DMS114 treated with DMSO at 0.1 percent for 48 hours (cell line): ENCODE measurements at regions not wholly inside any gene's neighbourhood (a gene's known extent, or its start where the extent isn't known, plus 50 kb on each side); places are given as distances from the start of the nearest gene placed in this dataset.
"Not testable (repeated sequence)": the region's sequence is repeated elsewhere in the genome, so short reads cannot be mapped to it uniquely, and the experiment has no call there.

Source experiments
- DNase-seq: peaks from one replicate; lab custom pipeline; 2025; ENCODE audit not compliant: unreplicated experiment; lab: John Stamatoyannopoulos, UW

DNA sequence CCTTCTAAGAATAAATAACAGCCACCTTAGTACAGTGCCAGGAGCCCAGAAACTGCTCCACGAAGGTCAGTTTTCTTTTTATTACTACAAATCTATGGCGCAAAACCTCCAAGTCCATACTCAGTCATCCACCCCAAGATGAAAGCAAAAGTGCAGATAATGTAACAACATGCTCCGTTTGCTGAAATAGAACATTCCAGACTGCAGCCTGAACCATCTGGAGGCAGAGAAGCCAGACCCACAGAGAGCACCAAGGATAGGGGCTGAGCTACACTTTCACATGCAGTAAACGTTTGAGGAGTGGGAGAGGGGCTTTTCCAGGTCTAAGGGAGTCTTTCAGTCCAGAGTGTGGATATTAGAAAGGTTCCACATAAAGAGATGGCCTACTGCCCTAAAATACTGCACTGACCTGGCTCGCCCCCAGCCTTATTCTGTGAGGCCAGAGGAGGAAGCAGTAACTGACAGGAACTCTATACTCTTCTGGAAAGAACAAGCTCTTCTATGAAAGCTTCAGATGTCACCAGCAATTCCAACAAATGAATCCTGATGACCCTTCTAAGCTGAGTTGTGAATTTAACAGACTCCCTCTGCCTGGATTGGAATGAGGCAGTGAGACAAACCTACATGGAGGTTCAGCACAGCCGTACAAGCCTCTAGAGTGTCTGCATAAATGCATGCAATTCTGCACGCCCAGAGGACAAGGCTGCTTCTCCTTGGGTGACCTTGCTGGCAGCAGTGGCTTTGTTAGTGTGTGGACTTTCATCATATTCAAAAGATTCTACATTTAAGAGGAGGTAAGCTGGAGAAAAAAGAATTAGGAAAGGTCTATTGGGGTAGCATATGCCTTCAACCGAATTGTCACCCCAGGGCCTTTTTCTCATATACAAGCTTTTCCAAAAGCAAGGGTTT lies 153.9 kb upstream of the EGLN3 start:
- DNase-seq = no peak

DNA sequence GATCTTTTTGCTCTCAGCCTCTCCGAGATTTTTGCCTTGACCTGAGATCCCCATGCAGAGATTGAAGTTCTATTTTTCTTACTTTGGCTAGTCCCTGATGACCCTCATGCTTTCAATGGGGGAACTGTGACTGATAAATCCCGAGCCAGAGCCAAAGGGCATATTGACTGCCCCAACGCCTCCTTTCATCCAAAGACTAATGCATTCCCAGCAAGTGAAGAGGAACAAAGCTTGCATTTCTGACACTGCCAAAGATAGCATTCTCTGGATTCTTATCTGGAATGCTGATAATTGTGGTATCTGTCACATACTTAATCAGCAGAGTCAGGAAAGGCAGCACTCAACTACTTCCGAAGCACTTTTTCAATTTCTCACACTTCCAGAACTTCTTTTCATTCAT lies 152.3 kb upstream of the EGLN3 start:
- DNase-seq = no peak

DNA sequence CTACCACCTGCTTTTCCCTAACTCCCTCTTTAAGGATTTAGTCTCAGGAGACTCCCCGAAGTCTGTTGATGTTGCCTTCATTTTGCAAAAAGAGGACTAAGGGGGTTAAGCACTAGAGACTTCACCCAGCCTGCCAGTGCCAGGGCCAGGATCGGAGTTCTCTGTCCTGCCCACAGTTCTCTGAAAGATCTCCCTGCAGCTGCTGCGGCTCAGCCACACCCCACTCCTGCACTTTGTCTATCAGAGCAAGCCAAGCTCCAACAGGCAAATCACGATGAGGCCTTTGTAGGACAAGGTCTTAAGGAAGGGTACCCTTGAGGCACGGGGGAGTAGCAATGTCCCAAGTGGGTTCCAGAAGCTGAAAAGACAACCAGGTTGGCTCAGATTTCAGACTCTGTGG lies 148.8 kb upstream of the EGLN3 start:
- no peak for DNase-seq

DNA sequence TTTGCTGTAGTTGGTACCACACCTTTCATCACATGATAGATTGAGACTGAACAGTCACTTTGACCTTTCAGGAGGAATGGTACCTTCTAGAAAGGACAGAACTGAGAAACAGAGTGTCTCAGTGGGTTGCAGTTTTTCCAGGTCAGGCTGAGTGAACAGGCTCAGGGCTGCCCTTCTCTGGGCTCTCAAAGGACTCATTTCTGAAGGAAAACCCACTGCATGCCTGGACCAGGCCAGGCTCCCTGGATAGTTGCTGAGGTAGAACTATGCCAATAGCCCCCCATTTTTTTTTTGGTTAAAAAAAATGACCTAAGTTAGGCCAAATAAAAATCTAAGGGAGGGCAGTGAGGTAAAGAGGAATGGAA lies 148.1 kb upstream of the EGLN3 start:
- no peak for DNase-seq

DNA sequence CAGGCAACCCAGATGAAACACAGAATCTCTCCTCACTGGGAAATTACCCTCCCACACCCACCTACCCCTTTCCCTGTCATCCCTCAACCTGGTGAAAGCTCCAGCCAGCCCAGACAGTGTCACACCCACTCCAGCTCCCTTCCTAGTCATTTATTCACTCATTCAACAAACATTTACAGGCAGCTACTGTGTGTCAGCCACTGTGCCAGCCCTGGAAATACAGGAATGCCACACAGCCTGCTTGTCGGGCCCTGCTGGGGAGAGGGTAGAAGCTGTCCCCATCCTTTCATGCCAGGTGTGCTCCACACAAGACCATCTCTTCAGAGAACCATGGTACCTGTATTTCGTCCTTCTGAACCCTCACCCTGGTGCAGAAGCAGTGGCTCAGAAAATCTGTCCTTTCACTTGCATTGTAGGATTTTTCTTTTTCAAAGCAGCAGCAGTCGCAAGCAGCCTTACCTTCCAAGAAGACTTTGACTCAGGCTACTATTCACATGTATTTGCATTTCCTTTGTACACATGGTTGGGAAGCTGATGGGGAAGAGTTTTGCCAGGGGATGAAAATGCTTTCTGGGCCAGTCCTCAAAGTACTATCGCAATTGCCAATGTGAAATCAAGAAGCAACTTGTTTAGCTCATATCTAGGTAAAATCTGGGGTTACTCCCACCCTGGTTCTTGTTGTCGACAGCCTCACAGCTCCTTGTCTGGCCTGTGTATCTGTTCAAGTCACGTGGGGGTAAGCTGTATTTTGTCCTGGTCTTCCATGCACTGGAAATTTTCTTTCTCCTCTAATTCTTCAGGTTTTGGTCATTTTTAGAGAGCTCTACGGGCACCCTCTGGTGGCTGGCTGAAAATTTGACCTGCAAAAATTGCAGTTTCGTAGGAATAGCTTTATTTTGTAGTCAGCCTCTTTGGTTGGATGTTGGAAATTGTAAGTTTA lies 147.4 kb upstream of the EGLN3 start:
- DNase-seq = peak; percentile 10

DNA sequence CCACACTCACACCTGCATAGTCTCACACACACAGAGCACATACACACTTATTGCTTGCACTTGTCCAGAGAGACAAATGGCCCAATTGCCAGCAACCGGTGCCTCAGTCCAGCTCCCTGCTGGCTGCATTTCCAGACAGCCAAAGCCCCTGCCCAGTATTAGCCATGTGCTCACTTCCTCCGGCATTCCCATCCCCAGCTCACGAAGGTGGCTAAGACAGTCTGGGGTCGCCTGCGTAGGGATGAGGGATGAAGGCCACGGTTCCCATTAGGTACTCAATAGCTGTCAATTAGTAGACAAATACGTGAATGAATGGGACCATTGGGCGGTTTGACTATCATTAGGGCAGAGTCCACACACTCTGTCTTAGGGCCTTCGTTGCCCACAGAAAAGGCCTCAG lies 146.8 kb upstream of the EGLN3 start:
- DNase-seq = no peak

- DNase-seq = no peak
Observed at GRCh38 chr14:34094384-34094783, 143.5 kb upstream of the EGLN3 start.

- DNase-seq = no peak
Observed at GRCh38 chr14:34093883-34094282, 143.0 kb upstream of the EGLN3 start.

DNA sequence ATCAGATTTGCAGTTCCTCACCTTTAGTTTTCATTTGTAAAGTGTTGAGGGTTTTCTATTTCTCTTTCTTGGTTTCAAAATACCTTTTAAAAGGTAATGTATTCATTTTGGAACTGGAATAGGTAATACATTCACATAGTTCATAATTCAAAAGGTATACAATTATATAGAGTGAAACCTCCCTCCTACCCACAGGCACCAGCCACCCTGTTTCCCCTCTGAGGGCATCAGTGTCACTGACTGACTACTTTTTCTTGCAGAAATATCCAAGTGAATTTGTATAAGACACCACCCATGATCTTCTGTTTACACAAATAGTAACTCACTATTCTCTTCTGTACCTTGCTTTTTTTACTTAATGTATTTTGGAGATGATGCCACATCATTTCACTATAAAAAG lies 139.6 kb upstream of the EGLN3 start:
- no peak for DNase-seq

GRCh38 chr14:34088914-34089313 lies 138.0 kb upstream of the EGLN3 start:
- DNase-seq = no peak

GRCh38 chr14:34087571-34087970 lies 136.7 kb upstream of the EGLN3 start:
- DNase-seq = no peak

- no peak for DNase-seq
Observed at GRCh38 chr14:34086223-34086757, 135.4 kb upstream of the EGLN3 start.

DNA sequence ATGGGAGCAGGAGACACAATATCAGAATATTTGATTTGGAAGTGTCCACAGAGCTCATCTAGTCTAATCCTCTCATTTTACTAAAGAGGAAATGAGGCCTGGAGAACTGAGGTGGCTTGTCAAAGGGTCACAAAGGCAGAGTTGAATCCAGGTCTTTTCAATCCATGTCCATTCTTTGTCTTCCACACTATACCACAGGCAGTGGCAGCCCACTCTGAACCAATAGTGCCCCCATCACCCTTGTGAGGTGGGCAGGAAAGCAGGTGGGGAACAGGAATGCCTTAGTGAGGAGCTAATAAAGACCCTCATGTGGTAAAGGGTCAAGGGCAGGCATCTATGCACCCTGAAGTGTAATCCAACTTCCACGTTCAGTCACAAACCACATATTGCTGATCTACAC lies 134.8 kb upstream of the EGLN3 start:
- DNase-seq = no peak

DNA sequence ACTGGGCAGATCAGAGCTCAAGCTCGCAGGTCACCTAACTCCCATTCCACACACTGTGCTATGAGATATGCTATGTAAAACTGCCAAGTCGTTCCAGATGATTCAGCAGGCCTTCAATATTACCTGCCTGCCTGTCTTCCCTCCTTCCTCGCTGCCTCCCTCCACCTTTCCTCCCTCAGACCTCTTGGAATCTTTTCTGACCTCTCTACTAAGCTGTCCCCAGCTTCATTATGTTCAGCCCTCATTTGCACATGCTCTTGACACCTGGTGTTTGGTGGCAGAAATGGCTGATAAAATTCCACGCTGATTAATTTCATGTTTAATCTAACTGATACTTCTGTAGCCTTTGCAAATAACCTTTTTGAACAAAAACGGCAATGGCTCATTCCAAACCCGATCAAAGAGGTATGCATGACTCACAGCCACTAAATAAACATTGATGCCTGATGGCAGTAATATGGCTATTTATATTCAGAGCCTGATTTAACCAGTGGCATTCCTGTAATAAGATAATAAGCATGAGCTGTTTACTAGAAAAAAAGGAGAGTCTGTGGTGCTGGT lies 130.8 kb upstream of the EGLN3 start:
- DNase-seq = no peak

GRCh38 chr14:34081101-34081575 lies 130.3 kb upstream of the EGLN3 start:
- DNase-seq = no peak

- DNase-seq = not testable (repeated sequence)
Observed at GRCh38 chr14:34079643-34080042, 128.8 kb upstream of the EGLN3 start.

DNA sequence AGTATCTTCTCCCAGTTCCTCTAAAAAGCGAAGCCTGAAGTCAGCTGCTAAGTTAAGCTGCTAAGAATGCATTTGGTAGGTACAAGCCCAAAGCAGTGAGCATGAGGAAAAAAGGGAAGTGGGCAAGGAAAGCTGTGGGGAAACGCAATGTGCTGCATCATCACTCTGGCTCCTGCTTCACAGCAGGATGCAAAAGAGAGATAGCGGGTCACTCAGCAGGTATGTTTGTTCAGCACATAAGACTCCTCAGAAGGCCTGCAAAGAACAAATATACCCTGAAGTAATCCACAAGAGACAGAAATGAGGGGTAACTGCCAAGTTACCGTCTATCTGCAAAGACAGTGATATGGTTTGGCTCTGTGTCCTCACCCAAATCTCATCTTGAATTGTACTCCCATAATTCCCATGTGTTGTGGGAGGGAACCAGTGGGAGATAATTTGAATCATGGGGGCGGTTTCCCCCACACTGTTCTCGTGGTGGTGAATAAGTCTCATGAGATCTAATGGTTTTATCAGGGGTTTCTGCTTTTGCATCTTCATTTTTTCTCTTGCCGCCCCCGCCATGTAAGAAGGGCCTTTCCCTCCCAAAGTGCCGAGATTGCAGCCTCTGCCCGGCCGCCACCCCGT lies 127.4 kb upstream of the EGLN3 start:
- no peak for DNase-seq

- no peak for DNase-seq
Observed at GRCh38 chr14:34075826-34076225, 125.0 kb upstream of the EGLN3 start.

- DNase-seq = no peak
Observed at GRCh38 chr14:34075042-34075744, 124.3 kb upstream of the EGLN3 start.

DNA sequence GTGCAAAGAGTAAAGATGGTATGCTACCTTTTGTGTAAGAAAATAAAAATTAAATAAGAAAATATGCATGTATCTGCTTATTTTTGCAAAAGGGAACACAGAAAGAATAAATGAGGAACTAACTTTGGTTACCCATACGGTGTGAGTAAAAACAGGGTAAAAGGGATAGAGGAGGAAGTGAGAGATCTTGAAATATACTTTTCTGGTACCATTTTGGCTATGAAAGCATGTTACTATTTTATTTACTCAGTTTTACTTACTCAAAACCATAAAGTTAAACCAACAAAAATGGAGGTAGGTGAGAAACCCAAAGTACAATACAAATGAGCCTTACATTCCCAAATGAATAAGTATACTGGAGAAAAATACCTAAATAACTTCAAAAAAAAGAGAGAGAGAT lies 122.0 kb upstream of the EGLN3 start:
- no peak for DNase-seq
